ENCODE measurements at regions not wholly inside any gene's neighbourhood (a gene's known extent, or its start where the extent isn't known, plus 50 kb on each side); places are given as distances from the start of the nearest gene placed in this dataset.

GRCh38 chr12:116647813-116648212, 88.6 kb downstream of the MAP1LC3B2 start:
- no peak overlapping the region for H3K4me2 ChIP-seq (ENCODE audit: low read depth, low read length, poor library complexity, severe bottlenecking)
- no peaks in the 10 kb centered on the region for H3K36me3 ChIP-seq (ENCODE audit: insufficient read depth, low read length)

GRCh38 chr12:116646901-116647300, 87.7 kb downstream of the MAP1LC3B2 start:
- no peak for TF ChIP-seq EZH2phosphoT487 (IDR thresholded peaks at IDR 0.05; ENCODE audit: borderline replicate concordance)
- TF ChIP-seq CTCF (conservative IDR thresholded peaks at IDR 0.05; ENCODE audit: low read length): no peak
- H3K4me1 ChIP-seq (ENCODE audit: insufficient read depth, low read length, poor library complexity, severe bottlenecking): peaks cover 9% of the 10 kb centered on the region
- no peak overlapping the region for H3K4me3 ChIP-seq (ENCODE audit: low read length, poor library complexity, severe bottlenecking)
- H3K9me2 ChIP-seq (replicated peaks; ENCODE audit: low read depth, low read length): no peaks in the 10 kb centered on the region
- H3K27me3 ChIP-seq (ENCODE audit: insufficient read depth, low read length, poor library complexity, severe bottlenecking): no peaks in the 10 kb centered on the region
- no peak overlapping the region for H3K9ac ChIP-seq (ENCODE audit: low read depth, low read length, poor library complexity, severe bottlenecking)
- no peaks in the 10 kb centered on the region for H3K79me2 ChIP-seq (ENCODE audit: insufficient read depth, low read length)
- no peaks in the 10 kb centered on the region for H3K36me3 ChIP-seq (ENCODE audit: insufficient read depth, low read length)
- H3F3A ChIP-seq (ENCODE audit: low read depth): no peaks in the 10 kb centered on the region
- H2AFZ ChIP-seq (ENCODE audit: low read length): no peak overlapping the region
- no peak overlapping the region for H3K4me2 ChIP-seq (ENCODE audit: low read depth, low read length, poor library complexity, severe bottlenecking)
- H3K9me3 ChIP-seq (ENCODE audit: insufficient read depth, low read depth, low read length): no peaks in the 10 kb centered on the region
- no peaks in the 10 kb centered on the region for H4K20me1 ChIP-seq (ENCODE audit: insufficient read depth, low read length, poor library complexity, severe bottlenecking)

More at GRCh38 chr12:116647813-116648212, 88.6 kb downstream of the MAP1LC3B2 start:
- Histone ChIP-seq H3K4me3 (ENCODE audit: low read length, poor library complexity, severe bottlenecking) (no peak overlapping the region), H2AFZ (ENCODE audit: low read length) (no peak overlapping the region), H3K4me1 (ENCODE audit: insufficient read depth, low read length, poor library complexity, severe bottlenecking) (peaks cover 9% of the 10 kb centered on the region), H3K27me3 (ENCODE audit: insufficient read depth, low read length, poor library complexity, severe bottlenecking) (no peaks in the 10 kb centered on the region), H3K9ac (ENCODE audit: low read depth, low read length, poor library complexity, severe bottlenecking) (no peak overlapping the region), H3F3A (ENCODE audit: low read depth) (no peaks in the 10 kb centered on the region), H4K20me1 (ENCODE audit: insufficient read depth, low read length, poor library complexity, severe bottlenecking) (no peaks in the 10 kb centered on the region), H3K79me2 (ENCODE audit: insufficient read depth, low read length) (no peaks in the 10 kb centered on the region), H3K9me3 (ENCODE audit: insufficient read depth, low read depth, low read length) (no peaks in the 10 kb centered on the region), H3K9me2 (replicated peaks; ENCODE audit: low read depth, low read length) (no peaks in the 10 kb centered on the region)
- TF ChIP-seq EZH2phosphoT487 (IDR thresholded peaks at IDR 0.05; ENCODE audit: borderline replicate concordance) (no peak), CTCF (conservative IDR thresholded peaks at IDR 0.05; ENCODE audit: low read length) (no peak)

GRCh38 chr12:116644806-116645205, 85.6 kb downstream of the MAP1LC3B2 start:
- H4K20me1 ChIP-seq (ENCODE audit: insufficient read depth, low read length, poor library complexity, severe bottlenecking): no peaks in the 10 kb centered on the region
- no peaks in the 10 kb centered on the region for H3K9me3 ChIP-seq (ENCODE audit: insufficient read depth, low read depth, low read length)
- no peaks in the 10 kb centered on the region for H3F3A ChIP-seq (ENCODE audit: low read depth)
- no peak overlapping the region for H3K4me2 ChIP-seq (ENCODE audit: low read depth, low read length, poor library complexity, severe bottlenecking)
- H3K27me3 ChIP-seq (ENCODE audit: insufficient read depth, low read length, poor library complexity, severe bottlenecking): no peaks in the 10 kb centered on the region
- H2AFZ ChIP-seq (ENCODE audit: low read length): peak overlapping the region; percentile 42; the same call in 1 of the 2 replicates
- no peaks in the 10 kb centered on the region for H3K79me2 ChIP-seq (ENCODE audit: insufficient read depth, low read length)
- TF ChIP-seq CTCF (conservative IDR thresholded peaks at IDR 0.05; ENCODE audit: low read length): no peak
- TF ChIP-seq EZH2phosphoT487 (IDR thresholded peaks at IDR 0.05; ENCODE audit: borderline replicate concordance): no peak
- H3K9me2 ChIP-seq (replicated peaks; ENCODE audit: low read depth, low read length): no peaks in the 10 kb centered on the region
- H3K4me3 ChIP-seq (ENCODE audit: low read length, poor library complexity, severe bottlenecking): no peak overlapping the region
- H3K9ac ChIP-seq (ENCODE audit: low read depth, low read length, poor library complexity, severe bottlenecking): no peak overlapping the region
- H3K4me1 ChIP-seq (ENCODE audit: insufficient read depth, low read length, poor library complexity, severe bottlenecking): peaks cover 9% of the 10 kb centered on the region
- no peaks in the 10 kb centered on the region for H3K36me3 ChIP-seq (ENCODE audit: insufficient read depth, low read length)
